Endometrial microvascular endothelial cells (primary cell): ENCODE measurements at regions not wholly inside any gene's neighbourhood (a gene's known extent, or its start where the extent isn't known, plus 50 kb on each side); places are given as distances from the start of the nearest gene placed in this dataset.

Experiments
- in situ Hi-C: cut with HindIII; loops from 2 replicates; pipeline ENCODE4 v1.10.0; 2017; ENCODE audit warnings: low sequenced_read_pairs, low pct_unique_long_range_greater_than_20kb; ENCODE audit errors: inconsistent ontology term

DNA sequence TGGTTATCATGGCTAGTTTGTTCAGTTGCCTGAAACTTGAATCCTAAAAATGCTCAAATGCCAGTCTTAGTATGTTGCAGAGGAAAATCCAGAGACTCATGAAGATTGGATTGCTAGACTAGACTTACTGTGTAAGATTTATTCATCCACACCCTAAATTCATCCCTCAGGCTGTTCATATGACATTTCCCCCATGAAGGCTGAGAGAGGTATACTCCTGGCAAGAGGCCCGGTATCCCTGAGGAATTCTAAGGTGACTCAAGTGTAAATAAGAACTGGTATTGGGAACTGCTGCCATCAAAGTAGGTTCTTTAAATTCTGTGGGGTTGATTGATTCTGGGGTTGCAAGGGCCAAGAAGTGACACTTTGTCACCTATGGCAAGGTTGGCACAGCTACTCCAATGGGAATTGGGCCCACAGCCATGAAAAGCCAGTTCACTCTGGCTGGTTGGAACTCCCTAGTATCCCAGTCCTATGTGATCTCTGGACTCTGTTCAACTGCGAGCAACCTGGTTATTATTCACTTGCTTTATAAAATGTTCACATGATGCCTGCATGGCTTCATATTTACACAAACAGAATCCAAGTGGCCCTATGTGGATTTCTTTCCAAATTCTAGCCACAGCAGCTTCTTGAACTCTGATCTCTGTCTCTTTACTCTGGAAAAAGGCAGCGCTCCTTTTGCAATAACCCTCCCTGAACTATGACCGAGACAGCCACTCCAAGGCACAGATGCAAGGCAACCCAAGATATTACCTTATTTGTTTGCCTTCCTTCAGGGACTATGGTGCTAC, 429.1 kb downstream of the CBLN2 start:
- in situ Hi-C loops = no loop called here

GRCh38 chr18:72107647-72108383, 436.3 kb downstream of the CBLN2 start:
- in situ Hi-C loops = no loop called here

DNA sequence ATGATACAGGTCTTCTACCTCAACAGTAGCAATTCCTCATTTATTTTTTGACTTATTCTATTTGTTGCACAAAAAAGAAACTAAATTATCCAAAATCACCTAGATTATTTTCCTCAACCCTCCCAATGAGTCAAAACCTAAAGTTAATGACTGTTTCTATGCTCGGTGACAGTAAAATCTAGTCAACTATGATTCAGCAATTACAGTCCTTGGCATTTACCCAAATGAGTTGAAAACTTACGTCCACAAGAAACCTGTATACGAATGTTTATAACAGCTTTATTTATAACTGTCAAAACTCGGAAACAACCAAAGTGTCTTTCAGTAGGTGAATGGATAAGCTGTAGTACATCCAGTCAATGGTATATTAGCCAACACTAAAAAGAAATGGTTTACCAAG, 439.3 kb downstream of the CBLN2 start:
- in situ Hi-C loops = no loop called here

DNA sequence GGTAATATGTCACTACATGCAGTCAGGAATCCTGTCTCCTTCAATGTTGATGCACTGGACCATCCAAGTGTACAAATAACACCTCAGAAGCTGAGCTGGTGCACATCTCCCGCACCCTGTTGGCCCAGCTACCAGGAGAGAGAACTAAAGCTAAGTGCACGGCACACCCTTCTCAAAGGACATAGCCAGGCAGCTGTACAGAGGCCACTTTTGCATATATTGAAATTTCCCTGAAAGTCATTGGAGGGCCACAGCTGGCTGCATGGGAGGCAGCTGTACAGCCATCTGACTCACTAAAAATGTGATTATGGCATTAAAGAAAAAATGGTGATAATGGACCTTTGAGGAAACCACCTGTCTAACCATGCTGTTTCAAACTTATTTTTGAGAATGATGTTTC, 441.7 kb downstream of the CBLN2 start:
- in situ Hi-C loops = no loop called here

GRCh38 chr18:72100465-72101004, 443.6 kb downstream of the CBLN2 start:
- in situ Hi-C loops = no loop called here

- in situ Hi-C loops = no loop called here
These were observed 452.8 kb downstream of the CBLN2 start for GRCh38 chr18:72091369-72091768.

GRCh38 chr18:72089432-72089831, 454.7 kb downstream of the CBLN2 start:
- in situ Hi-C loops = no loop called here

DNA sequence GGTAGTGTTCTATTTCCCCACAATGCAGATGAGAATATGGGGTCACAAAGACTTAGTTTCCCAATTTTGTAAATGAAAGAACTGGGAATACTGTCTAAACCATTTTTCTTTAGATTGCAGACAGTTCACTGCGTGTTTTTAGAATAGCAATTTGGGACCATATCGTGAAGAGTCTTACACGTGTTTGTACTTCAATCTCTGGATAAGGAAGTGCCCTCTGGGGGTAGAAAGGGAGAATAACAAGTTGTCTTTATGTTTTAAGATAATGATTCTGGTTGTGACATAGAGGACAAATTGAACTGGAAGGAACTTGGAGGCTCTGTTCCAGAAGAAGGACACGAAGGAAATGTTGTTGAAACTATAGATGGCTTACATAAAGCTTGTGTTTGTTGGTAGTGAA, 457.7 kb downstream of the CBLN2 start:
- in situ Hi-C loops = no loop called here

DNA sequence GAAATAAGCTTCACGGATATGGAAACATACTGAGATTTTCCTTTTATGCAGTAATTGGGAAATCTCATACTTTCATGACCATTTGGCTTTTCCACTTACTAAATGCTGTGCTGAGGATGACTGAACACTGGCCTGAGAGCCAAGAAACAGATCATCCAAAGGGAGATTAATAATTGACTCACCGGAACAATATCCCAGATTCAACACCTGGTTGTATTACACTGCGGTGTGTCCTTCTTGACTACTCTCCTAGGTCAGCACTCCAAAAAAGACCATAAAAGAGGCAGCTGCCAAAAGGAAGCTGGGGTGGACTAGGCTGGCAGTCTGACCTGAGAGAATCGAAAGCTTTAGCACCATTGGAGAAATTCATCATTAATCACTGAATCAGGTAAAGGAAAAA, 469.1 kb downstream of the CBLN2 start:
- in situ Hi-C loops = no loop called here

DNA sequence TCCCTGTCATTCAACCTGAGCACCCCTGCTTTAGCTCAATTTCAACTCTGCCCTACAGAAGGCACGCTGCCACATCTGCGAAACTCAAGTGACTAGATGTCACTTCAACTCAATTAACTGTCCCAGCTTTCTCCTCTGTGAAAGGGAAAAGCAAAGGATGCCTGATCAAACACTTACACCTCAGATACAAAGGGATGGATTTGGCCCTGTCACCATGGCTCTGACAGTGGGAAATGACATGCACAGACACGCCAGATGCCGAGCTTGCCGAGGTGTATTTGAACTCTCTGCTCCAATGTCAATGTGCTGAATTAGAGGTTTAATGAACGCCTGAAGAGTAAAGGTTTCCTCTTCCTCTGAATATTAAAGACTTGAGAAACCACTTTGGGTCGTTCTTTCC, 481.1 kb downstream of the CBLN2 start:
- in situ Hi-C loops = no loop called here

DNA sequence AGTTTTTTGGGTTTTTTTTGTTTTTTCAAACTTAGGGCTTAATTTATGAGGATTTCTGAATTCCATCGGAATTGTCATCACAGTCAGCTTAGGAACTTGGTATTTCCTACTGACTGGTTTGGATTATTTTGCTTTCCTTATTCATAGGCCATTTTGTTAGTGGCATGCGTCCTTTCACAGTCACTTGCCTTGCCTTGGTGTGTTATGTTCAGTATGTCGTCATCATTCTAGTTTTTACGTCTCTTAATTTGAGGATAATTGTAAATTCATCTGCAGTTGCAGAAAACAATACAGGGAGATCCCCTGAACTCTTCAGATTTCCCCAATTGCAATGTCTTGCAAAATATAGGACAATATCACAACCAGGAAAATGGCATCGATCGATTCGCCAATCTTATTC, 485.3 kb downstream of the CBLN2 start:
- in situ Hi-C loops = no loop called here

DNA sequence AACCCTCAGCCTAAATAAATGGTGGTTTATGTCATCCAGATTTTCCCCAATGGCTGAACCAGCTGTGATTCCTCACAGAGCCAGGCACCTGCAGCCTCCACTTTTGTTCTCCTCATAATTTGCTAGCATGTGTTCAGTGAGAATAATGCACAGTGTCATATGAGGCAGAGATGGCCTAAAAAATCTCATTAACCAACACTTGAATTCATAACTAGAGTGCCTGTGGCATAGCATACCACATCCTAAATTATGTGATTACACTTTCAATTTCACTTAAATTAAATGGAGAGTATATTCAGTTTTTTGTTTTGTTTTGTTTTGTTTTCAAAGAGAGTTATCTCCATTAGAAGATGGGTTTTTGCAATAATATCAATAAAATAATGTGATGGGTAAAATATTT, 488.0 kb downstream of the CBLN2 start:
- in situ Hi-C loops = no loop called here

DNA sequence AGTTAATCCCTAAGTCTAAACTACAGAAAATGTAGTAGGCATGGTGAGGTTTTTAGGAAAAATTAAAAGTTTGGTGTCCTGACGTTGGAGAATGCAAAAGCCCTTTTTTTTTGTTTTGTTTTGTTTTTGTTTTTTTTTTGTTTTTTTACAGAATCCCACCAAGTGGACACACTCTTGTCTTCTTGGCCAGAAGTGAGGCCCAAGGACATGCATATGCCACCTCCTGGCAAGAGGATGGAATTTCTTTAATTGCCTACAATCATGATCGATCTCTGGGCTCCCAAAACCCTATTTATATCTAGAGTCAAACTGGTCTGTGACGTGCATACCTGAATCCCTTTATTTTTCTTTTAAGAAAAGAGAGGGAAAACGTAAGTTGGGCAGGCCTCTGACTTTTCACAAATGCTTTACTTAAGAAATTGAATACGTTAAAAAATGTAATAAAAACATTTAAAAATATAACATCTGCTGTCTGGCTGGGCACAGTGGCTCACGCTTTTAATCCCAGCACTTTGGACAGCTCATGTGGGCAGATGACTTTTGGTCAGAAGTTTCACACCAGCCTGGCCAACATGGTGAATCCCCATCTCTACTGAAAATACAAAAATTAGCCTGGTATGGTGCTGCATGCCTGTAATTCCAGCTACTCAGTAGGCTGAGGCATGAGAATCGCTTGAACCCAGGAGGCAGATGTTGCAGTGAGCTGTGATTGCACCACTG, 502.7 kb downstream of the CBLN2 start:
- in situ Hi-C loops = no loop called here

GRCh38 chr18:72013427-72013850, 530.7 kb downstream of the CBLN2 start:
- in situ Hi-C loops = no loop called here

GRCh38 chr18:71998547-71999097, 545.5 kb downstream of the CBLN2 start:
- in situ Hi-C loops = no loop called here

GRCh38 chr18:71995904-71996465, 548.2 kb downstream of the CBLN2 start:
- in situ Hi-C loops = no loop called here

- in situ Hi-C loops = no loop called here
These were observed 549.9 kb downstream of the CBLN2 start for GRCh38 chr18:71994273-71994672.

DNA sequence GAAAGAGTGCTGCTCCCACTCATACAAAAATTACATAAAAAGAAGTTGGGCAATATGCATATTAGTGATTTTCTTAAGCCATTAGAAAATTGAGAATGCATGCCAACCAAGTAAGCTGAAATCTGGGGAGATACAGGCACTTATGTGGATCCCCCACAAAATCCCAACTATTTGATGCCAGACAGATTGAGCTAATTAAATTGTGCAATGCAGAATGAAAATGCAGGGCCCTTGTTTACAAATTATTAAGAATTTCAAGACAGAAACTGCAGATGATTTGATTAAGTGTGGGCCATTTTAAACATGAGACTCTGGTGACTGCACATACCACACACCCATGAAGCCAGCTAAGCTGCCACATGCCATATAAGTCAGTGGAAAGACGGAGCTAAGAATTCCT, 554.5 kb downstream of the CBLN2 start:
- in situ Hi-C loops = no loop called here
